Ovary (tissue), 7 donors: ENCODE measurements at regions not wholly inside any gene's neighbourhood (a gene's known extent, or its start where the extent isn't known, plus 50 kb on each side); places are given as distances from the start of the nearest gene placed in this dataset.
A peak's percentile ranks its signal among the peaks of the same experiment; 100 is the strongest.

Experiments
- DNase-seq, 5 donors: peaks; one replicate each; pipeline ENCODE4 v3.0.0-alpha.2; 2019 to 2020
- H3K27ac ChIP-seq, 2 donors: fragments of 200-600 bp; one replicate each; pipeline versions ENCODE4 v1.5.1 to v1.8.0; 2019 to 2022
- H3K27me3 ChIP-seq: fragments of 200-600 bp; one replicate; pipeline ENCODE4 v1.8.0; 2022
- H3K36me3 ChIP-seq: fragments of 200-600 bp; sonication (generic); one replicate; pipeline ENCODE4 v1.5.1; 2019
- H3K4me1 ChIP-seq: one replicate; pipeline ENCODE4 v1.8.1; 2013; ENCODE audit warnings: mild to moderate bottlenecking, moderate library complexity; ENCODE audit not compliant: insufficient read depth
- H3K4me3 ChIP-seq: fragments of 200-600 bp; sonication (generic); one replicate; pipeline ENCODE4 v1.5.1; 2017
- H3K9me3 ChIP-seq, 2 donors: fragments of 200-600 bp in 1 of 2; sonication (generic) in 1 of 2; one replicate each; pipeline versions ENCODE4 v1.5.1 to v1.8.1; 2013 to 2019; ENCODE audit warnings: mild to moderate bottlenecking in 1 of 2, moderate library complexity in 1 of 2
- CTCF ChIP-seq, 3 donors: fragments of 450-650 bp in 2 of 3; fragments of 200-600 bp in 1 of 3; IDR thresholded peaks; one replicate each; pipeline versions ENCODE4 v1.5.1 to v1.8.0; 2016 to 2022; ENCODE audit warnings: antibody characterized with exemption in 3 of 3, mild to moderate bottlenecking in 1 of 3
- EP300 ChIP-seq: sonication (generic); formaldehyde crosslinking; IDR thresholded peaks from one replicate; pipeline ENCODE4 v1.6.1; 2017; ENCODE audit warnings: antibody characterized with exemption
- POLR2A ChIP-seq: fragments of 450-650 bp; IDR thresholded peaks from one replicate; pipeline ENCODE4 v1.6.1; 2017; ENCODE audit warnings: antibody characterized with exemption, mild to moderate bottlenecking, moderate library complexity
- WGBS, 3 donors: extraction: QIAGEN DNeasy Blood & Tissue Kit in 1 of 3; methylation state at CpG; one replicate each; pipeline versions ENCODE4 v1.1.5 to v1.1.7; 2013 to 2017; 5-methylcytosine and 5-hydroxymethylcytosine counted together
- intact Hi-C, 4 donors: fragments of 100-400 bp; cut with DNase I; formaldehyde crosslinking; loops; one replicate each; pipeline versions ENCODE4 v1.11.0 to v1.15.1; 2022 to 2023
- donor health status: DM: no; HTN: no; CAD: no; lungs with moderate emphysema.
- donor health status: DM: no; HTN: no; CAD: no.
- donor health status: Bipolar disorder and iron deficiency.
- donor health status: DM: no; HTN: no; CAD: no.
- donor health status: DM: yes; HTN: yes; CAD: no.

DNA sequence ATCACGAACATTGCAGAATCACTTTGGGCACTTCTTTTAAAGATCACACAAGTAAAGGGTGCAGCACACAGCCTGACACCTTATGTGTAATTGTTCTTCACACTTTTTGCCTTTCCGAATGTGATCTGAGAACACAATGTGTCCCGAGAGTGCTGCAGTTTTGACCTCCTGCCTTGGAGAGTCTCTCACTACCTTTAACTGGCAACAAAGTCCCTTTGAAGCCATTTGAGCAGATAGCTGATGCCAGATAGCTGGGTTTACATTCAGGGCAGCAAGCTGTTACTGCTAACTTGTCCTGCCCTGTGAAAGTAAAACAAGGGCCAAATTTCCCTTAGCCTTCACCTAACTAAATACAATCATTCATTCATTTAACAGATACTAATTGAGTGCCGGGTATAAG is 411.0 kb upstream of the DYNLRB2 start:
- Histone ChIP-seq H3K4me3 (no peak overlapping the region), H3K4me1 (peaks cover 2% of the 10 kb centered on the region), H3K27me3 (no peaks in the 10 kb centered on the region), H3K9me3 (no peaks in the 10 kb centered on the region), H3K27ac (no peak overlapping the region), H3K36me3 (no peaks in the 10 kb centered on the region)
- DNase-seq: no peak
- intact Hi-C loops: no loop called here
- 90 to 92% (median 90%) methylated on average over 4 of the region's 4 CpGs for WGBS, 3 donors
- no peak for TF ChIP-seq EP300
- no peak for TF ChIP-seq CTCF (IDR thresholded peaks at IDR 0.05)
- no peak for TF ChIP-seq POLR2A

DNA sequence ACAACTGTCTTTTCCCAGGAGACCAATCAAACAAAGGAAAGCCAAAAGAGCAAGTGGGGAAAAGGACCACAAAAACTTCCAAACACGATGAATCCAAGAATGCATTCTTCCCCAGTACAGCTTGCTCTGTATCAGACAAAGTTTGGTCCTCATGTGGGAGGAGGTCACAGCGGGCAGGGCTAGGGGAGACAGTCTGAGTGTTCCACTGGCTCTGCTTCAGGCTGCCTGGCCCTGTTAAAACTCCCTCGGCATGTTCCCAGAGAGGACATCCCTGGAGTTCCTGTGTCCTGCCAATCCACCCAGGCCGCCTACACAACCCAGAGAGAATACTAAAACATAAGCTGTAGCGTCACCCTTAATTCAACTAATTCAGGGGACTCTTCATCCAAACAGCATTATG is 415.1 kb upstream of the DYNLRB2 start:
- WGBS, 3 donors: 26 to 37% (median 36%) methylated on average over 5 of the region's 5 CpGs
- TF ChIP-seq POLR2A (no peak), CTCF (IDR thresholded peaks at IDR 0.05) (no peak), EP300 (no peak)
- no peaks in the 10 kb centered on the region for H3K36me3 ChIP-seq
- intact Hi-C loops: no loop called here
- H3K27me3 ChIP-seq: no peaks in the 10 kb centered on the region
- DNase-seq: peak in 4 of 5 donors; percentile 22 to 74 (median 50)
- H3K4me3 ChIP-seq: no peak overlapping the region
- H3K4me1 ChIP-seq: peaks cover 10% of the 10 kb centered on the region
- H3K9me3 ChIP-seq: no peaks in the 10 kb centered on the region
- H3K27ac ChIP-seq: no peak overlapping the region

- H3K4me3 ChIP-seq: no peak overlapping the region
- intact Hi-C loops: no loop called here
- H3K36me3 ChIP-seq: no peaks in the 10 kb centered on the region
- no peak overlapping the region for H3K27ac ChIP-seq
- no peak for DNase-seq
- no peaks in the 10 kb centered on the region for H3K27me3 ChIP-seq
- no peaks in the 10 kb centered on the region for H3K9me3 ChIP-seq
- no peak for TF ChIP-seq CTCF (IDR thresholded peaks at IDR 0.05)
- H3K4me1 ChIP-seq: peaks cover 10% of the 10 kb centered on the region
- whole genome bisulfite sequencing, 3 donors: 61 to 78% (median 71%) methylated on average over 1 of the region's 1 CpG
These were observed 417.6 kb upstream of the DYNLRB2 start for GRCh38 chr16:80123189-80123588.

- Histone ChIP-seq H3K27me3 (no peaks in the 10 kb centered on the region), H3K27ac (no peak overlapping the region), H3K9me3 (no peaks in the 10 kb centered on the region), H3K4me1 (peaks cover 10% of the 10 kb centered on the region), H3K4me3 (no peak overlapping the region), H3K36me3 (no peaks in the 10 kb centered on the region)
- peak; percentile 48 to 75 (median 73) for DNase-seq
- WGBS, 3 donors: 4 to 16% (median 6%) methylated on average over 9 of the region's 9 CpGs
- intact Hi-C loops: no loop called here
- TF ChIP-seq EP300 (no peak), CTCF (IDR thresholded peaks at IDR 0.05) (no peak), POLR2A (no peak)
These were observed 418.7 kb upstream of the DYNLRB2 start for GRCh38 chr16:80122115-80122514.

DNA sequence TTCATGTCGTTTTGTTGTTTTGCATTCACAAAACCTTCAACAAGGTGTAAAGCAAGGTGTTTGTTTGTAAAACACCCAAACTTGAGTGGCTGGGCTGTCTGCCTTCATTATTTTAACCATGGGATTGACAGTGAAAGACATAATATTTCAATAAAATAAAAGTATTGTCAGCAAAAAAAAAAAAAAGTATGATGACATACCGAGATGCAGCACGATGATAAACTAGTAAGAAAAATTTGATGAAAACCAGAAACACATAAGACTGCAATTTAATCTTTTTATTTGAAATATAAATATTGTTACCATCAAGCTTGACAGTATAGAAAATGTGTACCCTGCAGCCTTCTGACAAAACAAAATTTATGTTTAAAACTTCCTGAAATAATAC is 419.3 kb upstream of the DYNLRB2 start:
- H3K4me3 ChIP-seq: no peak overlapping the region
- peaks cover 10% of the 10 kb centered on the region for H3K4me1 ChIP-seq
- H3K27me3 ChIP-seq: no peaks in the 10 kb centered on the region
- no peak for DNase-seq
- WGBS, 3 donors: 70 to 77% (median 76%) methylated on average over 3 of the region's 3 CpGs
- intact Hi-C loops: loop anchor here in 1 of 4 donors (2.0 kb wide), 1 partner anchor 31 kb away; no protein-coding TSS in a partner anchor
- no peak overlapping the region for H3K27ac ChIP-seq
- no peaks in the 10 kb centered on the region for H3K36me3 ChIP-seq
- TF ChIP-seq POLR2A (no peak), CTCF (IDR thresholded peaks at IDR 0.05) (no peak), EP300 (no peak)
- H3K9me3 ChIP-seq: no peaks in the 10 kb centered on the region
